ENCODE measurements at regions not wholly inside any gene's neighbourhood (a gene's known extent, or its start where the extent isn't known, plus 50 kb on each side); places are given as distances from the start of the nearest gene placed in this dataset.

GRCh38 chr16:55189224-55189623 lies 134.8 kb upstream of the IRX6 start:
- no peak for DNase-seq
- H3K27me3 Mint-ChIP-seq: peaks cover 11 to 42% (median 14%) of the 10 kb centered on the region in 5 donors
- peaks cover 0 to 9% (median 0%) of the 10 kb centered on the region in 9 donors for H3K9me3 Mint-ChIP-seq
- no peak overlapping the region for H3K27ac Mint-ChIP-seq
- no peaks in the 10 kb centered on the region for H3K36me3 Mint-ChIP-seq
- H3K4me1 Mint-ChIP-seq: no peaks in the 10 kb centered on the region
- no peak for ATAC-seq
- no peak overlapping the region for H3K4me3 Mint-ChIP-seq
- POLR2A ChIA-PET: no interaction called here

- DNase-seq (no peak), ATAC-seq (no peak)
- Mint-ChIP-seq H3K27ac (no peak overlapping the region), H3K27me3 (peaks cover 11 to 36% (median 14%) of the 10 kb centered on the region in 5 donors), H3K4me1 (no peaks in the 10 kb centered on the region), H3K4me3 (no peak overlapping the region), H3K9me3 (peaks cover 0 to 9% (median 0%) of the 10 kb centered on the region in 9 donors), H3K36me3 (no peaks in the 10 kb centered on the region)
- POLR2A ChIA-PET: no interaction called here
These were observed 134.0 kb upstream of the IRX6 start for GRCh38 chr16:55189682-55190636.

- H3K4me1 Mint-ChIP-seq: no peaks in the 10 kb centered on the region
- peaks cover 0 to 9% (median 0%) of the 10 kb centered on the region in 9 donors for H3K9me3 Mint-ChIP-seq
- POLR2A ChIA-PET: no interaction called here
- DNase-seq (no peak), ATAC-seq (no peak)
- no peak overlapping the region for H3K27ac Mint-ChIP-seq
- H3K27me3 Mint-ChIP-seq: peaks cover 6 to 23% (median 11%) of the 10 kb centered on the region in 5 donors
- H3K4me3 Mint-ChIP-seq: no peak overlapping the region
- H3K36me3 Mint-ChIP-seq: no peaks in the 10 kb centered on the region
These were observed 131.3 kb upstream of the IRX6 start for GRCh38 chr16:55192734-55193133.

GRCh38 chr16:55203570-55203969 lies 120.4 kb upstream of the IRX6 start:
- DNase-seq (no peak), ATAC-seq (no peak)
- peaks cover 0 to 26% (median 0%) of the 10 kb centered on the region in 5 donors for H3K27me3 Mint-ChIP-seq
- H3K36me3 Mint-ChIP-seq: no peaks in the 10 kb centered on the region
- peaks cover 0 to 7% (median 0%) of the 10 kb centered on the region in 4 donors for H3K4me1 Mint-ChIP-seq
- no peak overlapping the region for H3K4me3 Mint-ChIP-seq
- H3K9me3 Mint-ChIP-seq: peaks cover 0 to 7% (median 0%) of the 10 kb centered on the region in 9 donors
- no peak overlapping the region for H3K27ac Mint-ChIP-seq
- POLR2A ChIA-PET: no interaction called here

GRCh38 chr16:55204069-55204468 lies 119.9 kb upstream of the IRX6 start:
- DNase-seq (no peak), ATAC-seq (no peak)
- peaks cover 0 to 26% (median 0%) of the 10 kb centered on the region in 5 donors for H3K27me3 Mint-ChIP-seq
- POLR2A ChIA-PET: no interaction called here
- H3K4me1 Mint-ChIP-seq: peaks cover 0 to 7% (median 0%) of the 10 kb centered on the region in 4 donors
- H3K9me3 Mint-ChIP-seq: peaks cover 0 to 5% (median 0%) of the 10 kb centered on the region in 9 donors
- no peak overlapping the region for H3K4me3 Mint-ChIP-seq
- H3K27ac Mint-ChIP-seq: no peak overlapping the region
- no peaks in the 10 kb centered on the region for H3K36me3 Mint-ChIP-seq

- Mint-ChIP-seq H3K4me3 (no peak overlapping the region), H3K9me3 (peaks cover 0 to 2% (median 0%) of the 10 kb centered on the region in 9 donors), H3K27ac (no peak overlapping the region), H3K36me3 (no peaks in the 10 kb centered on the region), H3K4me1 (peaks cover 0 to 7% (median 0%) of the 10 kb centered on the region in 4 donors), H3K27me3 (peaks cover 0 to 23% (median 0%) of the 10 kb centered on the region in 5 donors)
- POLR2A ChIA-PET: no interaction called here
- DNase-seq: no peak
- no peak for ATAC-seq
These were observed 119.1 kb upstream of the IRX6 start for GRCh38 chr16:55204923-55205322.

GRCh38 chr16:55207693-55208428 lies 116.1 kb upstream of the IRX6 start:
- Mint-ChIP-seq H3K27me3 (peaks cover 0 to 15% (median 0%) of the 10 kb centered on the region in 5 donors), H3K4me3 (no peak overlapping the region), H3K4me1 (peaks cover 0 to 4% (median 0%) of the 10 kb centered on the region in 4 donors), H3K27ac (no peak overlapping the region), H3K9me3 (no peaks in the 10 kb centered on the region), H3K36me3 (no peaks in the 10 kb centered on the region)
- DNase-seq: no peak
- POLR2A ChIA-PET: no interaction called here
- no peak for ATAC-seq

- DNase-seq (no peak), ATAC-seq (no peak)
- H3K9me3 Mint-ChIP-seq: no peaks in the 10 kb centered on the region
- peaks cover 0 to 16% (median 4%) of the 10 kb centered on the region in 5 donors for H3K27me3 Mint-ChIP-seq
- POLR2A ChIA-PET: no interaction called here
- H3K36me3 Mint-ChIP-seq: no peaks in the 10 kb centered on the region
- H3K4me3 Mint-ChIP-seq: no peak overlapping the region
- H3K27ac Mint-ChIP-seq: no peak overlapping the region
- H3K4me1 Mint-ChIP-seq: no peaks in the 10 kb centered on the region
These were observed 114.4 kb upstream of the IRX6 start for GRCh38 chr16:55209626-55210025.

GRCh38 chr16:55212791-55213190 lies 111.2 kb upstream of the IRX6 start:
- Mint-ChIP-seq H3K9me3 (no peaks in the 10 kb centered on the region), H3K27ac (no peak overlapping the region), H3K4me3 (no peak overlapping the region), H3K4me1 (no peaks in the 10 kb centered on the region), H3K27me3 (peaks cover 0 to 22% (median 4%) of the 10 kb centered on the region in 5 donors), H3K36me3 (no peaks in the 10 kb centered on the region)
- POLR2A ChIA-PET: no interaction called here
- ATAC-seq (no peak), DNase-seq (no peak)

- POLR2A ChIA-PET: no interaction called here
- no peak overlapping the region for H3K4me3 Mint-ChIP-seq
- ATAC-seq (no peak), DNase-seq (no peak)
- H3K9me3 Mint-ChIP-seq: no peaks in the 10 kb centered on the region
- H3K4me1 Mint-ChIP-seq: no peaks in the 10 kb centered on the region
- peaks cover 0 to 22% (median 4%) of the 10 kb centered on the region in 5 donors for H3K27me3 Mint-ChIP-seq
- no peaks in the 10 kb centered on the region for H3K36me3 Mint-ChIP-seq
- H3K27ac Mint-ChIP-seq: no peak overlapping the region
These were observed 109.6 kb upstream of the IRX6 start for GRCh38 chr16:55214412-55214811.

GRCh38 chr16:55214974-55215494 lies 109.0 kb upstream of the IRX6 start:
- H3K27me3 Mint-ChIP-seq: peaks cover 0 to 22% (median 4%) of the 10 kb centered on the region in 5 donors
- POLR2A ChIA-PET: no interaction called here
- H3K4me1 Mint-ChIP-seq: no peaks in the 10 kb centered on the region
- ATAC-seq (no peak), DNase-seq (no peak)
- no peaks in the 10 kb centered on the region for H3K36me3 Mint-ChIP-seq
- H3K4me3 Mint-ChIP-seq: no peak overlapping the region
- no peak overlapping the region for H3K27ac Mint-ChIP-seq
- no peaks in the 10 kb centered on the region for H3K9me3 Mint-ChIP-seq

- ATAC-seq (no peak), DNase-seq (no peak)
- no peaks in the 10 kb centered on the region for H3K4me1 Mint-ChIP-seq
- no peaks in the 10 kb centered on the region for H3K36me3 Mint-ChIP-seq
- POLR2A ChIA-PET: no interaction called here
- no peaks in the 10 kb centered on the region for H3K9me3 Mint-ChIP-seq
- no peak overlapping the region for H3K27ac Mint-ChIP-seq
- peaks cover 0 to 22% (median 4%) of the 10 kb centered on the region in 5 donors for H3K27me3 Mint-ChIP-seq
- H3K4me3 Mint-ChIP-seq: no peak overlapping the region
These were observed 106.6 kb upstream of the IRX6 start for GRCh38 chr16:55217392-55217791.

- no peak for DNase-seq
- no peaks in the 10 kb centered on the region for H3K36me3 Mint-ChIP-seq
- H3K27ac Mint-ChIP-seq: no peak overlapping the region
- POLR2A ChIA-PET: no interaction called here
- peaks cover 0 to 10% (median 8%) of the 10 kb centered on the region in 5 donors for H3K27me3 Mint-ChIP-seq
- no peak for ATAC-seq
- H3K9me3 Mint-ChIP-seq: peaks cover 0 to 14% (median 6%) of the 10 kb centered on the region in 9 donors
- no peak overlapping the region for H3K4me3 Mint-ChIP-seq
- no peaks in the 10 kb centered on the region for H3K4me1 Mint-ChIP-seq
These were observed 102.2 kb upstream of the IRX6 start for GRCh38 chr16:55221836-55222235.

All from naive thymus-derived CD8-positive, alpha-beta T cell (primary cell).